Left ventricle myocardium inferior (tissue), 1 donor: ENCODE measurements at regions not wholly inside any gene's neighbourhood (a gene's known extent, or its start where the extent isn't known, plus 50 kb on each side); places are given as distances from the start of the nearest gene placed in this dataset.

Experiments used
- DNase-seq: peaks from one replicate; pipeline ENCODE4 v3.0.0-alpha.2; 2020
- H3K27ac ChIP-seq: fragments of 200-600 bp; replicated peaks from 2 replicates; pipeline ENCODE4 v1.8.0; 2021
- H3K27me3 ChIP-seq: fragments of 200-600 bp; 2 replicates; pipeline ENCODE4 v1.8.0; 2021; ENCODE audit warnings: low read depth
- H3K36me3 ChIP-seq: fragments of 200-600 bp; 2 replicates; pipeline ENCODE4 v1.8.0; 2021
- H3K4me1 ChIP-seq: fragments of 200-600 bp; 2 replicates; pipeline ENCODE4 v1.8.0; 2021
- H3K4me3 ChIP-seq: fragments of 200-600 bp; 2 replicates; pipeline ENCODE4 v1.8.0; 2021; ENCODE audit warnings: mild to moderate bottlenecking, moderate library complexity
- H3K9me3 ChIP-seq: fragments of 200-600 bp; replicated peaks from 2 replicates; pipeline ENCODE4 v1.8.0; 2021
- CTCF ChIP-seq: fragments of 200-600 bp; IDR thresholded peaks from 2 replicates; pipeline ENCODE4 v1.8.0; 2021; ENCODE audit warnings: antibody characterized with exemption, mild to moderate bottlenecking, borderline replicate concordance
- intact Hi-C: fragments of 100-400 bp; cut with micrococcal nuclease; formaldehyde crosslinking; loops from one replicate; pipeline ENCODE4 v1.11.0; 2022
- donor health status: DM: no; HTN: yes; CAD: no; lungs with severe emphysema.

- no peaks in the 10 kb centered on the region for H3K27me3 ChIP-seq
- TF ChIP-seq CTCF: no peak
- no peak overlapping the region for H3K4me3 ChIP-seq
- DNase-seq: no peak
- H3K4me1 ChIP-seq: peaks cover 10% of the 10 kb centered on the region
- intact Hi-C loops: no loop called here
- H3K27ac ChIP-seq: peak overlapping the region; percentile 20
- H3K36me3 ChIP-seq: peaks cover 4% of the 10 kb centered on the region
- H3K9me3 ChIP-seq: no peaks in the 10 kb centered on the region
Measured at GRCh38 chr17:63364944-63365343, 81.2 kb downstream of the CYB561 start.

- intact Hi-C loops: no loop called here
- no peaks in the 10 kb centered on the region for H3K27me3 ChIP-seq
Measured at GRCh38 chr17:63365366-63366240, 80.5 kb downstream of the CYB561 start.

GRCh38 chr17:63366241-63366566 is 79.9 kb downstream of the CYB561 start:
- no peak overlapping the region for H3K4me3 ChIP-seq
- no peak for DNase-seq
- no peak for TF ChIP-seq CTCF
- intact Hi-C loops: no loop called here
- H3K36me3 ChIP-seq: peaks cover 4% of the 10 kb centered on the region
- H3K27ac ChIP-seq: no peak overlapping the region
- H3K9me3 ChIP-seq: no peaks in the 10 kb centered on the region
- H3K27me3 ChIP-seq: no peaks in the 10 kb centered on the region
- H3K4me1 ChIP-seq: peaks cover 10% of the 10 kb centered on the region

More at GRCh38 chr17:63365366-63366240, 80.5 kb downstream of the CYB561 start:
- DNase-seq: no peak
- no peak for TF ChIP-seq CTCF
- no peaks in the 10 kb centered on the region for H3K9me3 ChIP-seq
- peak overlapping the region; percentile 20 for H3K27ac ChIP-seq
- H3K4me3 ChIP-seq: no peak overlapping the region
- H3K4me1 ChIP-seq: peaks cover 10% of the 10 kb centered on the region
- H3K36me3 ChIP-seq: peaks cover 4% of the 10 kb centered on the region

- Histone ChIP-seq H3K27ac (no peak overlapping the region), H3K4me1 (peaks cover 10% of the 10 kb centered on the region), H3K36me3 (no peaks in the 10 kb centered on the region), H3K27me3 (no peaks in the 10 kb centered on the region), H3K9me3 (no peaks in the 10 kb centered on the region), H3K4me3 (no peak overlapping the region)
- TF ChIP-seq CTCF: no peak
- intact Hi-C loops: no loop called here
- DNase-seq: no peak
Measured at GRCh38 chr17:63369233-63369632, 76.9 kb downstream of the CYB561 start.

- Histone ChIP-seq H3K4me3 (no peak overlapping the region), H3K27ac (no peak overlapping the region), H3K9me3 (no peaks in the 10 kb centered on the region), H3K36me3 (no peaks in the 10 kb centered on the region), H3K4me1 (peaks cover 6% of the 10 kb centered on the region), H3K27me3 (no peaks in the 10 kb centered on the region)
- intact Hi-C loops: no loop called here
- no peak for TF ChIP-seq CTCF
- DNase-seq: no peak
Measured at GRCh38 chr17:63370696-63371095, 75.4 kb downstream of the CYB561 start.
